GM18870 (cell line): ENCODE measurements at regions not wholly inside any gene's neighbourhood (a gene's known extent, or its start where the extent isn't known, plus 50 kb on each side); places are given as distances from the start of the nearest gene placed in this dataset.
"Not testable (repeated sequence)": the region's sequence is repeated elsewhere in the genome, so short reads cannot be mapped to it uniquely, and the experiment has no call there.

ENCODE experiments used
- ATAC-seq: cut with Tn5 transposase; IDR thresholded peaks from one replicate; pipeline ENCODE4 v1.9.1; 2021; ENCODE audit warnings: moderate library complexity; ENCODE audit not compliant: unreplicated experiment

GRCh38 chr4:137960371-137961050, 281.6 kb downstream of the SLC7A11 start:
- ATAC-seq = no peak

DNA sequence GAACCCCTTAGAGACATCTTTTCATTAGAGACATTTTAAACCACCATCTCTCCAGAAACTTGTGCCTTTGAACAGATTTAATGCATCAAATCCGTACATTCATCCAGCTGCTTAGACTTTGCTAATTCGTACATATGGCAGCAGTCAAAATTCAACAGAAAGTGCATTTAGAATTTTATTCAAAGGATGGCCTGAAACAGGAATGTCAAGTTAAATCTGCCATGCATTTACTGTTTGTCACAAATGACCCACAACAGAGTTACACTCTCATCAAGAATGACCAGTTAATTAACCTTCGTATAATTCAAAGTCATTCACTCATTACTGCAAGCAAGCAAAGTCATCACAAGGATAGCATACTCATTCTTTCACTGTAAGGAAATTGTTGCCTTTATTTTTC, 284.3 kb downstream of the SLC7A11 start:
- no peak for ATAC-seq

DNA sequence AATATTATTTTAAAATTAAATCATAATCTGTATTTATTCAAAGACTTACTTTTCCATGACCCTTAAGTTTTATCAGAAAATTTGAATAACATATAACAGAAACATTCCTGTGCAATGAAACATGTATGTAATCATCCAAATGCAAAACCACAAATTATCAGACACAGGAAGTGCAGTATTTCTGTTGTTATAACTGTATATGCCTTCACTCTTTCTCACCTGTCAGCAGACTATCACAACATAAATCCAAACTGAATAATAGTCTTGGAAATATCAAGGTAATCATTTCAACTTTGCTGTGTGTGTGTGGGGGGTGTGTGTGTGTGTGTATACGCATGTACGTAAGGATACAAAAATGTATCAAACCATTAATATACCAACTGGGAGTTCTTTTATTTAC, 285.9 kb downstream of the SLC7A11 start:
- ATAC-seq = no peak

- no peak for ATAC-seq
These were observed 286.6 kb downstream of the SLC7A11 start for GRCh38 chr4:137955595-137955994.

- no peak for ATAC-seq
These were observed 290.0 kb downstream of the SLC7A11 start for GRCh38 chr4:137952116-137952515.

DNA sequence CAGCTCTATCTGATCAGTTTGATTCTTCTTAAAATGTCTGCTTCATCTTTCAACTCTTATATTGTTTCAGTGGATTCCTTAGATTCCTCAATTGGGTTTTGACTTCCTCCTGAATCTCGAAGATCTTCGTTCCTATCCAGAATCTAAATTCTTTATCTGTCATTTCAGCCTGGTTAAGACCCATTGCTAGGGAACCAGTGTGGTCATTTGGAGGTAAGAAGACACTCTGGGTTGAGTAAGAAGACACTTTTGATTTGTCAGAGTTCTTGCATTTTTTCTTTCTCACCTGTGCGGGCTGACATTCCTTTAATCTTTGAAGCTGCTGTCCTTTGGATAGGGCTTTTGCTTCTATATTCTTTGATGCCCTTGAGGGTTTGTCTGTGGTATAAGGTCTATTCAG, 291.9 kb downstream of the SLC7A11 start:
- no peak for ATAC-seq

- no peak for ATAC-seq
These were observed 292.4 kb downstream of the SLC7A11 start for GRCh38 chr4:137949746-137950145.

GRCh38 chr4:137946453-137947174, 295.5 kb downstream of the SLC7A11 start:
- ATAC-seq = no peak

- ATAC-seq = not testable (repeated sequence)
These were observed 299.3 kb downstream of the SLC7A11 start for GRCh38 chr4:137942815-137943214.

- ATAC-seq = not testable (repeated sequence)
These were observed 300.1 kb downstream of the SLC7A11 start for GRCh38 chr4:137942015-137942515.

GRCh38 chr4:137934911-137935310, 307.2 kb downstream of the SLC7A11 start:
- ATAC-seq = no peak

DNA sequence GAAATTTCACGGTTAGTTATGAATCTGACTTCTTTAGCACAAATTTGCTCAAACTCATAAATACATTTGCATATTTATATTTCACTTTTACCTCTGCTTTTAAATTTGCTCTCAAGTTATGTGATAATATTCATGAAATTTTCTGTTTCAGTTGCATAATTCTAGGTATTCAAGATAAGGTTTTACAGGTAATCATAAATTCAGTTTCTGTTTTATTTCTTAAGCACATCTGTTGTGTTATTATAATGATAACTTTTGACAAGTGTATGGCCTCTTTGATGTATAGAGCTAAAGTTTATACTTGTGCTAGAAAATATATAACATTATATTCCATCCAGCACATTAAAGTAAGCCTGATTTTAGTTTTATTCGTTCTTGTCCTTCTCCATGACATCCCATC, 308.1 kb downstream of the SLC7A11 start:
- no peak for ATAC-seq

DNA sequence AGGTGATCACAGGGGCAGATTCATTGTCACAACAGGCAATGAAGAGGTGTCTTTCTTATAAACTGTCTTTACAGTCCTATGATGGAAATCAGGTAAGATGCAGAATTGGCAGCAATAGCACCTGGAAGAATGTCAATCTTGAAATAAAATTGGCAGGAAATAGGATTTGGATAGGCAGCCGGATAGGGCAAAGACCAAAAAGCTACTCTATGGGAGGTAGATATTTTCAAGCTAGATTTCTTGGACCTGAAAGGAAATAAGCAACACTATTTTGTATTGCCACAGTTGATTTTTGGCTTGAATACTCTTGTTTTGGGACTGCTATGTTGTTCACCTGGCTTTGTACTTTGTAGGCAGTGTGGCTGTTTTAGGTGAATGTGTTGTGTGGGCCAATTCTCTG, 314.2 kb downstream of the SLC7A11 start:
- ATAC-seq = no peak

GRCh38 chr4:137923494-137923893, 318.7 kb downstream of the SLC7A11 start:
- peak; percentile 48 for ATAC-seq

DNA sequence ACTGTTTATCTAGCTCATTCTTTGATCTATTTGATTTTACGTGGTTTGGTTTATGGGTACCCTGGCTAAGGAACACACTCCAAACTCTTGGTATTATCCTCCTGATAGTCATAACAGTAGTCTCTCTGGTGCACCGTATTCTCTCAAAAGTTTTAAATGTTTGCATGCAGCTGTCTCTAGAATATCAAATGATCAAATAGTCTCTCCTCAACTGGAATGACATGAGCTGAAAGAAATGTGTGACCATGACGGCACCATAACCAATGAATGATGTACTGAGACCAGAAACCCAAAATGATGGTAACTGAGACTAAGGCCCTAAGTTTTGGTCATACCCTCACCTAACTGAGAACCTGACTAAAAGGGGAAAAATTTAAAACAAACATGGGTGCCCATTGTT, 319.4 kb downstream of the SLC7A11 start:
- no peak for ATAC-seq

GRCh38 chr4:137909529-137910309, 332.4 kb downstream of the SLC7A11 start:
- no peak for ATAC-seq

- no peak for ATAC-seq
These were observed 336.2 kb downstream of the SLC7A11 start for GRCh38 chr4:137905930-137906329.

DNA sequence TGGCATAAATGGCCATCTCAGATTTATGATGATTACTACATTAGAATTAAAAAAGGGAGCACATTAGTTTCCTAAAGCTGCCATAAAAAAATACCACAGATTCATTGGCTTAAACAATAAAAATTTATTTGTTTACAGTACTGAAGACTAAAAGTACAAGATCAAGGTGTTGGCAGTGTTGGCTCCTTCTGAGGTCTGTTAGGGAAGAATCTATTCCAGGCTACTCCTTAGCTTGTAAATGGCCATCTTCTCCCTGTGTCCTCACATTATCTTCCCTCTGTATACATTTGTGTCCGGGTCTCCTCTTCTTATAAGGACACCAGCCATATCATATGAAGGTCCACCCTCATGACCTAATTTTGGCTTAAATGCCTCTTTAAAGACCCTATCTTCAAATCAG, 341.0 kb downstream of the SLC7A11 start:
- ATAC-seq = no peak

DNA sequence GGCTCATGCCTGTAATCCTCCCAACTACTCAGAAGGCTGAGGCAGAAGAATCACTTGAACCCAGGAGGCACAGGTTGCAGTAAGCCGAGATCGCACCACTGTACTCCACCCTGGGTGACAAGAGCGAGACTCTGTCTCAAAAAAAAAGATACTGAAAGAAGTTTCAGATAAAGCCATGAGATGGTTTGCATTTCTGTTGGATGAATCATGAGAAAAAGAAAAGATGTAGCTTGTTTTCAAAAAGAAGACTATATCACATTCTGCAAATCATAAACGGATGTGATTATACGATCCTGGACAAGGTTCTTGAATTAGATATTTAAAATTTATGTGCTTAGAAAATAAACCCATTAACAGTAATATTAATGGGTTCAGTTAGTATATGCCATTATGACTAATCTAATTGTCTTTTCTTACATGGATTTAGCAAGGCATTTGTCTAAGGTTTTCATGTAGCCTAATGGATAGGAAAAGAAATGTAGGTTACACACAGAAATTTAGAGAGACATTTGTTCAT, 345.9 kb downstream of the SLC7A11 start:
- no peak for ATAC-seq

DNA sequence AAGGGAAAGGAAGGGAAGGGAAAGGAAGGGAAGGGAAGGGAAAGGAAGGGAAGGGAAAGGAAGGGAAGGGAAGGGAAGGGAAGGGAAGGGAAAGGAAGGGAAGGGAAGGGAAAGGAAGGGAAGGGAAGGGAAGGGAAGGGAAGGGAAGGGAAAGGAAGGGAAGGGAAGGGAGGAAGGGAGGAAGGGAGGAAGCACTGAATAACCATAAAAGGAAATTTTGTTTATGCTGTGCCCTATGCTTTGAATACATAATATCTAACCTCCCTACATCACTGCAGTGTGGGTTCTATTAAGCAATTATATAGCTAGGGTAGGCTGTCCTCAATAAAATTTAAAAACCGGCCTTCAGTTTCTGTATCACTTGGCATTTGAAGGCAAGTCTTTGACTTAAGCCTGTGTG, 346.6 kb downstream of the SLC7A11 start:
- ATAC-seq = not testable (repeated sequence)

DNA sequence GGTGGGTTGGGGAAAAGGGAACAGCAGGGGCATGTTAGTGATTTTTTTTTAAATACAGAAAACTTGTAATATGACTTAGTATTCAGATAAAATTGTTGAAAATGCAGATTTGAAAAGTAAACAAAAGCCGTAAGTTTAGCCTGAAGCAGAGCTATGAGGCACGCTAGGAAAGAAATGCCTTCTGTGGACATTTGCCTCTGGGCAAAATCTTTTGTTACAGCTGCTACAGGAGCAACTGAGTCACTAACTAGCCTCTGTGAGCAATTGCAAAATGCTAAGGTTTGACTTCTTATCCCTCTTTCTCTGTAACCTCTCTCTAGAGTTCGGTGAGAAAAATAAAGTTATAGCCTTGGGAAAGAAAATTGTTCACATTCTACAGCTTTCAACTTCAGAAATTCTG, 350.0 kb downstream of the SLC7A11 start:
- ATAC-seq = no peak
